Cardiac muscle cell (in vitro differentiated cells and primary cell): ENCODE measurements at regions not wholly inside any gene's neighbourhood (a gene's known extent, or its start where the extent isn't known, plus 50 kb on each side); places are given as distances from the start of the nearest gene placed in this dataset.
A peak's percentile ranks its signal among the peaks of the same experiment; 100 is the strongest.

Experiments
- DNase-seq, 2 donors: peaks; one replicate each; pipeline versions ENCODE4 v3.0.0 to v3.0.0-alpha.2; 2010 to 2017; ENCODE audit warnings: low read depth in 1 of 2, low spot score in 1 of 2
- H3K27ac ChIP-seq: fragments of 200-600 bp; sonication (generic); 2 replicates; pipeline ENCODE4 v1.5.1; 2016
- H3K27me3 ChIP-seq: fragments of 200-600 bp; sonication (generic); 2 replicates; pipeline ENCODE4 v1.6.0; 2016; ENCODE audit warnings: control low read depth
- H3K36me3 ChIP-seq: fragments of 200-600 bp; sonication (generic); 2 replicates; pipeline ENCODE4 v1.5.1; 2016; ENCODE audit warnings: control low read depth
- H3K4me1 ChIP-seq: fragments of 200-600 bp; sonication (generic); 2 replicates; pipeline ENCODE4 v1.8.1; 2017; ENCODE audit warnings: low read depth, mild to moderate bottlenecking, mixed run types
- H3K4me3 ChIP-seq: fragments of 200-600 bp; sonication (generic); 2 replicates; pipeline ENCODE4 v1.5.1; 2016; ENCODE audit warnings: mild to moderate bottlenecking
- H3K9me3 ChIP-seq: fragments of 200-600 bp; sonication (generic); 2 replicates; pipeline ENCODE4 v1.5.1; 2017; ENCODE audit warnings: low read depth, mild to moderate bottlenecking, control low read depth
- CTCF ChIP-seq: IDR thresholded peaks from 2 replicates; pipeline ENCODE4 v1.5.1; 2012; ENCODE audit warnings: low read depth, mild to moderate bottlenecking, low read length

- H3K9me3 ChIP-seq = no peaks in the 10 kb centered on the region
- no peaks in the 10 kb centered on the region for H3K27me3 ChIP-seq
- no peak for TF ChIP-seq CTCF
- no peaks in the 10 kb centered on the region for H3K36me3 ChIP-seq
- H3K4me3 ChIP-seq = no peak overlapping the region
- H3K27ac ChIP-seq = no peak overlapping the region
- H3K4me1 ChIP-seq = no peaks in the 10 kb centered on the region
- DNase-seq = no peak
Observed at GRCh38 chr2:228705318-228705717, 523.8 kb upstream of the SPHKAP start.

- no peak overlapping the region for H3K27ac ChIP-seq
- H3K4me1 ChIP-seq = no peaks in the 10 kb centered on the region
- H3K27me3 ChIP-seq = no peaks in the 10 kb centered on the region
- TF ChIP-seq CTCF = no peak
- no peak for DNase-seq
- H3K9me3 ChIP-seq = no peaks in the 10 kb centered on the region
- no peaks in the 10 kb centered on the region for H3K36me3 ChIP-seq
- no peak overlapping the region for H3K4me3 ChIP-seq
Observed at GRCh38 chr2:228703152-228703551, 521.7 kb upstream of the SPHKAP start.

GRCh38 chr2:228701506-228701905, 520.0 kb upstream of the SPHKAP start:
- Histone ChIP-seq H3K27ac (no peak overlapping the region), H3K27me3 (no peaks in the 10 kb centered on the region), H3K9me3 (no peaks in the 10 kb centered on the region), H3K36me3 (no peaks in the 10 kb centered on the region), H3K4me3 (no peak overlapping the region), H3K4me1 (no peaks in the 10 kb centered on the region)
- no peak for DNase-seq
- no peak for TF ChIP-seq CTCF

- H3K9me3 ChIP-seq = no peaks in the 10 kb centered on the region
- H3K27ac ChIP-seq = no peak overlapping the region
- no peaks in the 10 kb centered on the region for H3K4me1 ChIP-seq
- no peaks in the 10 kb centered on the region for H3K36me3 ChIP-seq
- peak; percentile 13 for TF ChIP-seq CTCF
- no peaks in the 10 kb centered on the region for H3K27me3 ChIP-seq
- no peak overlapping the region for H3K4me3 ChIP-seq
- DNase-seq = peak in 1 of 2 donors; percentile 82
Observed at GRCh38 chr2:228700638-228701037, 519.2 kb upstream of the SPHKAP start.

DNA sequence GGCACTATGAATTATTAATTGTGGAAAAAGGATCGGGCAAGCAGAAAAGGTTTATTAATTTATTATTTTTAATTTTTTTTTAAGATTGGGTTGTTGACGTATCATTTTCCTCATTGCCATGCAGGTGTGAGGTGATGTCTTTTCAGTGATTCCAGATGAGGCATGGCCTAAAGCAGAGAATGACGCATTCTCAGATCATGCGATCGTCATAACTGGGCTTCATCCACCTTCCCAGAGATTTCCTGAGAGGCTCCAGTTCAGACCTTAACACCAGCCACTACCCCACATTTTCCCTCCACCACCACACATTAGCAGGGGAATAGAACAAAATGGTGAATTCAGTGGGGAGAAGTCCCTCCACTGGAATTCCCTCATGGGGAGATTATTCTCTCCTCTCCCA, 518.4 kb upstream of the SPHKAP start:
- TF ChIP-seq CTCF = no peak

DNA sequence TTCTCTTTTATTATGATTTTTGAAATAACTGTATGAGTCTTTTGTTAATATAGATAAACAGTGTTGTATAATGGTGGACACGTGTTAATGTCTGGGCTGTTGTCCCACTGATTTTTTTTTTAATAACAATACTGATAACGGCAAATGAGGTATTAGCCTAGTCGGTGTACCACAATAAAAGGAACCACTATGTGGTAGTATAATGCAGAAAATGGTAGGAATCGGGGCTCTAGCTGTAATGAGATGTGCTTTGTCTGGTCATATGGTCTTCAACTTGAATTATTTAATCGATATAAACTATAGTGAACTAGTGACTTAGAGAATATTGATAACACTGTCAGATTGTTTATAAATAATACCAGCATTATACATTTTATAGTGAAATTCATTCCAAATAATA, 517.9 kb upstream of the SPHKAP start:
- H3K36me3 ChIP-seq = no peaks in the 10 kb centered on the region
- H3K9me3 ChIP-seq = no peaks in the 10 kb centered on the region
- H3K4me1 ChIP-seq = no peaks in the 10 kb centered on the region
- no peak overlapping the region for H3K4me3 ChIP-seq
- DNase-seq = peak in 1 of 2 donors; percentile 76
- no peak overlapping the region for H3K27ac ChIP-seq
- H3K27me3 ChIP-seq = no peaks in the 10 kb centered on the region
- TF ChIP-seq CTCF = peak; percentile 41

More for the DNA sequence above, 518.4 kb upstream of the SPHKAP start:
- no peaks in the 10 kb centered on the region for H3K4me1 ChIP-seq
- H3K27me3 ChIP-seq = no peaks in the 10 kb centered on the region
- H3K4me3 ChIP-seq = no peak overlapping the region
- no peaks in the 10 kb centered on the region for H3K9me3 ChIP-seq
- DNase-seq = no peak
- no peaks in the 10 kb centered on the region for H3K36me3 ChIP-seq
- no peak overlapping the region for H3K27ac ChIP-seq
